Neuronal stem cell (in vitro differentiated cells): ENCODE measurements at regions not wholly inside any gene's neighbourhood (a gene's known extent, or its start where the extent isn't known, plus 50 kb on each side); places are given as distances from the start of the nearest gene placed in this dataset.

Experiments
- DNase-seq: peaks from one replicate; pipeline ENCODE4 v3.0.0-alpha.2; 2013; ENCODE audit warnings: low spot score
- H2AFZ ChIP-seq: one replicate; pipeline ENCODE4 v1.6.1; 2013; ENCODE audit warnings: mild to moderate bottlenecking, low read length, inconsistent platforms
- H2AK5ac ChIP-seq: 2 replicates; pipeline ENCODE4 v1.6.1; 2013; ENCODE audit warnings: low read depth, mild to moderate bottlenecking, inconsistent platforms, low read length, moderate library complexity, mixed read lengths
- H2BK120ac ChIP-seq: 2 replicates; pipeline ENCODE4 v1.6.1; 2013; ENCODE audit warnings: low read depth, mild to moderate bottlenecking, inconsistent platforms, low read length, moderate library complexity, mixed read lengths
- H2BK12ac ChIP-seq: one replicate; pipeline ENCODE4 v1.6.1; 2013; ENCODE audit warnings: low read length, inconsistent platforms
- H2BK15ac ChIP-seq: 2 replicates; pipeline ENCODE4 v1.6.1; 2013; ENCODE audit warnings: mild to moderate bottlenecking, low read length, inconsistent platforms, mixed read lengths
- H2BK5ac ChIP-seq: one replicate; pipeline ENCODE4 v1.6.1; 2013; ENCODE audit warnings: inconsistent platforms, mild to moderate bottlenecking, low read length, moderate library complexity
- H3K14ac ChIP-seq: one replicate; pipeline ENCODE4 v1.6.1; 2013; ENCODE audit warnings: low read length, inconsistent platforms
- H3K18ac ChIP-seq: 2 replicates; pipeline ENCODE4 v1.6.1; 2013; ENCODE audit warnings: low read length, inconsistent platforms
- H3K23ac ChIP-seq: 2 replicates; pipeline ENCODE4 v1.6.1; 2013; ENCODE audit warnings: low read depth, mild to moderate bottlenecking, mixed read lengths, low read length, inconsistent platforms; ENCODE audit not compliant: poor library complexity
- H3K27ac ChIP-seq: replicated peaks from 3 replicates; pipeline ENCODE4 v1.5.1; 2013; ENCODE audit warnings: low read length, inconsistent platforms
- H3K27me3 ChIP-seq, 3 experiments: 2 replicates each; pipeline ENCODE4 v1.6.1; 2013; ENCODE audit warnings: low read length in 3 of 3, mild to moderate bottlenecking in 2 of 3, inconsistent platforms in 1 of 3, low read depth in 1 of 3, mixed read lengths in 1 of 3, moderate library complexity in 1 of 3; ENCODE audit not compliant: control insufficient read depth in 3 of 3, insufficient read depth in 3 of 3
- H3K36me3 ChIP-seq, 2 donors: replicated peaks in 1 of 2; 2 replicates each; pipeline ENCODE4 v1.6.1; 2013; ENCODE audit warnings: low read length in 2 of 2; ENCODE audit not compliant: control insufficient read depth in 2 of 2, insufficient read depth in 2 of 2
- H3K4ac ChIP-seq: 2 replicates; pipeline ENCODE4 v1.6.1; 2013; ENCODE audit warnings: inconsistent platforms, mild to moderate bottlenecking, low read length, moderate library complexity
- H3K4me1 ChIP-seq, 2 donors: 1 replicate in 1 of 2; 2 replicates in 1 of 2; pipeline ENCODE4 v1.6.1; 2013; ENCODE audit warnings: low read length in 2 of 2, low read depth in 1 of 2; ENCODE audit not compliant: control insufficient read depth in 2 of 2, insufficient read depth in 1 of 2
- H3K4me2 ChIP-seq: one replicate; pipeline ENCODE4 v1.6.1; 2013; ENCODE audit warnings: mild to moderate bottlenecking, low read length, inconsistent platforms; ENCODE audit not compliant: insufficient read depth, poor library complexity, severe bottlenecking
- H3K4me3 ChIP-seq, 2 donors: 2 replicates each; pipeline ENCODE4 v1.5.1; 2013; ENCODE audit warnings: low read length in 2 of 2, mild to moderate bottlenecking in 2 of 2, inconsistent platforms in 1 of 2, moderate library complexity in 1 of 2
- H3K79me1 ChIP-seq: one replicate; pipeline ENCODE4 v1.6.1; 2013; ENCODE audit warnings: low read depth, mild to moderate bottlenecking, inconsistent platforms, low read length, moderate library complexity
- H3K9ac ChIP-seq: one replicate; pipeline ENCODE4 v1.6.1; 2013; ENCODE audit warnings: mild to moderate bottlenecking, low read depth, low read length, inconsistent platforms; ENCODE audit not compliant: poor library complexity
- H3K9me3 ChIP-seq, 2 donors: replicated peaks in 1 of 2; 2 replicates each; pipeline versions ENCODE3 to v1.6.1; 2013; ENCODE audit warnings: low read length in 2 of 2, mild to moderate bottlenecking in 2 of 2, inconsistent platforms in 1 of 2, low read depth in 1 of 2, mixed read lengths in 1 of 2, moderate library complexity in 1 of 2; ENCODE audit not compliant: control insufficient read depth in 2 of 2, insufficient read depth in 1 of 2
- H4K8ac ChIP-seq: one replicate; pipeline ENCODE4 v1.6.1; 2013; ENCODE audit warnings: low read depth, mild to moderate bottlenecking, inconsistent platforms, low read length, moderate library complexity
- H4K91ac ChIP-seq: one replicate; pipeline ENCODE4 v1.6.1; 2013; ENCODE audit warnings: low read length, low read depth, mild to moderate bottlenecking, inconsistent platforms; ENCODE audit not compliant: poor library complexity
- WGBS, 2 donors: extraction: QIAGEN DNeasy Blood & Tissue Kit; methylation state at CpG; one replicate each; pipeline ENCODE4 v1.1.7; 2013; ENCODE audit warnings: missing lambda C conversion rate in 2 of 2, mixed read lengths in 1 of 2; ENCODE audit not compliant: insufficient read length in 2 of 2, insufficient replicate concordance in 1 of 2; ENCODE audit errors: extremely low coverage in 2 of 2; 5-methylcytosine and 5-hydroxymethylcytosine counted together

- Histone ChIP-seq H3K27me3 (peaks cover 0 to 10% (median 0%) of the 10 kb centered on the region in 3 experiments), H3K14ac (no peak overlapping the region), H2BK120ac (no peak overlapping the region), H3K9ac (no peak overlapping the region), H3K79me1 (no peaks in the 10 kb centered on the region), H3K23ac (no peak overlapping the region), H4K8ac (no peak overlapping the region), H2BK12ac (no peak overlapping the region), H3K27ac (no peak overlapping the region), H2AFZ (no peak overlapping the region), H3K4me2 (no peak overlapping the region), H3K9me3 (no peaks in the 10 kb centered on the region), H3K18ac (no peak overlapping the region), H3K36me3 (no peaks in the 10 kb centered on the region), H2BK5ac (no peak overlapping the region), H4K91ac (no peak overlapping the region), H2AK5ac (no peak overlapping the region), H3K4ac (no peak overlapping the region), H2BK15ac (no peak overlapping the region), H3K4me1 (no peaks in the 10 kb centered on the region), H3K4me3 (no peak overlapping the region)
- DNase-seq = no peak
- WGBS, 2 donors = no CpG with 5 or more reads among the region's 8 CpGs
Observed at GRCh38 chrX:39437670-39438441, 636.6 kb downstream of the MID1IP1 start.

GRCh38 chrX:39438603-39439602, 637.6 kb downstream of the MID1IP1 start:
- Histone ChIP-seq H3K9me3 (no peaks in the 10 kb centered on the region), H2AK5ac (no peak overlapping the region), H2BK5ac (no peak overlapping the region), H3K4me2 (no peak overlapping the region), H3K79me1 (no peaks in the 10 kb centered on the region), H3K27me3 (peaks cover 0 to 10% (median 0%) of the 10 kb centered on the region in 3 experiments), H2BK15ac (no peak overlapping the region), H4K8ac (no peak overlapping the region), H4K91ac (no peak overlapping the region), H3K27ac (no peak overlapping the region), H3K4me3 (no peak overlapping the region), H3K9ac (no peak overlapping the region), H3K4ac (no peak overlapping the region), H2BK120ac (no peak overlapping the region), H3K36me3 (no peaks in the 10 kb centered on the region), H3K18ac (no peak overlapping the region), H3K23ac (no peak overlapping the region), H2BK12ac (no peak overlapping the region), H3K14ac (no peak overlapping the region), H2AFZ (no peak overlapping the region), H3K4me1 (no peaks in the 10 kb centered on the region)
- no CpG with 5 or more reads among the region's 11 CpGs for WGBS, 2 donors
- DNase-seq = no peak

- Histone ChIP-seq H3K36me3 (no peaks in the 10 kb centered on the region), H3K4ac (no peak overlapping the region), H3K4me3 (no peak overlapping the region), H2BK12ac (no peak overlapping the region), H3K9ac (no peak overlapping the region), H4K91ac (no peak overlapping the region), H3K79me1 (no peaks in the 10 kb centered on the region), H2AFZ (no peak overlapping the region), H2BK15ac (no peak overlapping the region), H3K14ac (no peak overlapping the region), H2BK5ac (no peak overlapping the region), H4K8ac (no peak overlapping the region), H3K4me2 (no peak overlapping the region), H3K27me3 (peaks cover 0 to 10% (median 0%) of the 10 kb centered on the region in 3 experiments), H3K27ac (no peak overlapping the region), H3K23ac (no peak overlapping the region), H3K9me3 (no peaks in the 10 kb centered on the region), H3K4me1 (no peaks in the 10 kb centered on the region), H3K18ac (no peak overlapping the region), H2BK120ac (no peak overlapping the region), H2AK5ac (no peak overlapping the region)
- no CpG with 5 or more reads among the region's 11 CpGs for WGBS, 2 donors
- no peak for DNase-seq
Observed at GRCh38 chrX:39439906-39440798, 638.9 kb downstream of the MID1IP1 start.
